Right hindlimb (tissue), 1 donor: ENCODE measurements at regions not wholly inside any gene's neighbourhood (a gene's known extent, or its start where the extent isn't known, plus 50 kb on each side); places are given as distances from the start of the nearest gene placed in this dataset.
"Not testable (repeated sequence)": the region's sequence is repeated elsewhere in the genome, so short reads cannot be mapped to it uniquely, and the experiment has no call there.

Experiments used
- DNase-seq: peaks from one replicate; pipeline ENCODE4 v3.0.0-alpha.2; 2018

GRCh38 chr6:112886415-112886814 is 539.3 kb downstream of the RFPL4B start:
- no peak for DNase-seq

- not testable (repeated sequence) for DNase-seq
Observed at GRCh38 chr6:112887424-112887823, 540.3 kb downstream of the RFPL4B start.

- no peak for DNase-seq
Observed at GRCh38 chr6:112899541-112899940, 552.4 kb downstream of the RFPL4B start.

GRCh38 chr6:112903361-112903760 is 556.2 kb downstream of the RFPL4B start:
- no peak for DNase-seq

- DNase-seq, result peak; percentile 78
Observed at GRCh38 chr6:112906726-112907125, 559.6 kb downstream of the RFPL4B start.

GRCh38 chr6:112909781-112910180 is 562.7 kb downstream of the RFPL4B start:
- no peak for DNase-seq

- no peak for DNase-seq
Observed at GRCh38 chr6:112910256-112910655, 563.1 kb downstream of the RFPL4B start.

- peak; percentile 39 for DNase-seq
Observed at GRCh38 chr6:112911959-112912358, 564.8 kb downstream of the RFPL4B start.

GRCh38 chr6:112912416-112913101 is 565.4 kb downstream of the RFPL4B start:
- DNase-seq, result peak; percentile 22

- not testable (repeated sequence) for DNase-seq
Observed at GRCh38 chr6:112919744-112920143, 572.6 kb downstream of the RFPL4B start.

GRCh38 chr6:112920994-112921393 is 573.9 kb downstream of the RFPL4B start:
- no peak for DNase-seq

GRCh38 chr6:112923940-112924587 is 576.9 kb downstream of the RFPL4B start:
- no peak for DNase-seq

- no peak for DNase-seq
Observed at GRCh38 chr6:112925702-112926101, 578.6 kb downstream of the RFPL4B start.

- DNase-seq, result no peak
Observed at GRCh38 chr6:112927641-112928320, 580.7 kb downstream of the RFPL4B start.

GRCh38 chr6:112929641-112930040 is 582.5 kb downstream of the RFPL4B start:
- no peak for DNase-seq

GRCh38 chr6:112931832-112932231 is 584.7 kb downstream of the RFPL4B start:
- no peak for DNase-seq

GRCh38 chr6:112933947-112934346 is 586.8 kb downstream of the RFPL4B start:
- DNase-seq, result no peak

GRCh38 chr6:112934433-112935327 is 587.5 kb downstream of the RFPL4B start:
- DNase-seq, result no peak

- no peak for DNase-seq
Observed at GRCh38 chr6:112935402-112936078, 588.4 kb downstream of the RFPL4B start.

GRCh38 chr6:112936079-112936472 is 588.9 kb downstream of the RFPL4B start:
- DNase-seq, result no peak

GRCh38 chr6:112936504-112936903 is 589.4 kb downstream of the RFPL4B start:
- DNase-seq, result no peak

- DNase-seq, result not testable (repeated sequence)
Observed at GRCh38 chr6:112937690-112938089, 590.6 kb downstream of the RFPL4B start.
